Liver (tissue), 8 donors: ENCODE measurements at regions not wholly inside any gene's neighbourhood (a gene's known extent, or its start where the extent isn't known, plus 50 kb on each side); places are given as distances from the start of the nearest gene placed in this dataset.

Experiments
- DNase-seq: peaks from one replicate; pipeline ENCODE4 v3.0.0-alpha.2; 2017; ENCODE audit warnings: low spot score
- H3K27ac ChIP-seq, 2 donors: one replicate each; pipeline ENCODE4 v1.7.0; 2013; ENCODE audit warnings: inconsistent platforms in 2 of 2, low read length in 2 of 2, control low read depth in 1 of 2, low read depth in 1 of 2, mild to moderate bottlenecking in 1 of 2
- H3K27me3 ChIP-seq, 4 donors: one replicate each; pipeline versions ENCODE4 v1.6.1 to v1.7.0; 2013; ENCODE audit warnings: low read length in 3 of 4, inconsistent platforms in 1 of 4, mild to moderate bottlenecking in 1 of 4, moderate library complexity in 1 of 4; ENCODE audit not compliant: control insufficient read depth in 4 of 4, insufficient read depth in 4 of 4
- H3K36me3 ChIP-seq, 4 donors: one replicate each; pipeline versions ENCODE4 v1.6.1 to v1.7.0; 2013; ENCODE audit warnings: low read length in 3 of 4, mild to moderate bottlenecking in 3 of 4, low read depth in 1 of 4, moderate library complexity in 1 of 4; ENCODE audit not compliant: control insufficient read depth in 4 of 4, insufficient read depth in 3 of 4
- H3K4me1 ChIP-seq, 4 donors: one replicate each; pipeline versions ENCODE4 v1.6.1 to v1.7.0; 2013; ENCODE audit warnings: low read length in 3 of 4, mild to moderate bottlenecking in 3 of 4, moderate library complexity in 1 of 4; ENCODE audit not compliant: control insufficient read depth in 4 of 4, insufficient read depth in 4 of 4
- H3K4me3 ChIP-seq, 3 donors: one replicate each; pipeline versions ENCODE4 v1.6.1 to v1.7.0; 2013; ENCODE audit warnings: low read length in 3 of 3, control low read depth in 1 of 3, low read depth in 1 of 3, mild to moderate bottlenecking in 1 of 3
- H3K9ac ChIP-seq, 2 donors: one replicate each; pipeline ENCODE4 v1.7.0; 2013; ENCODE audit warnings: low read length in 2 of 2, mild to moderate bottlenecking in 2 of 2, moderate library complexity in 2 of 2, control low read depth in 1 of 2, low read depth in 1 of 2
- H3K9me3 ChIP-seq, 4 donors: one replicate each; pipeline versions ENCODE4 v1.6.1 to v1.7.0; 2013; ENCODE audit warnings: low read length in 3 of 4; ENCODE audit not compliant: control insufficient read depth in 4 of 4
- ATF3 ChIP-seq: IDR thresholded peaks from 2 replicates; pipeline ENCODE4 v1.6.1; 2016; ENCODE audit warnings: antibody characterized with exemption
- CTCF ChIP-seq: fragments of 150-350 bp; IDR thresholded peaks from 2 replicates; pipeline ENCODE4 v1.5.1; 2017; ENCODE audit warnings: improper control_type of control experiment, low read depth, low read length; ENCODE audit not compliant: missing input control
- EGR1 ChIP-seq, 2 donors: IDR thresholded peaks; 2 replicates each; pipeline ENCODE4 v1.6.1; 2016 to 2018; ENCODE audit warnings: antibody characterized with exemption in 2 of 2, low read depth in 2 of 2
- FOXA1 ChIP-seq: IDR thresholded peaks from 2 replicates; pipeline ENCODE4 v1.6.1; 2016; ENCODE audit warnings: antibody characterized with exemption
- FOXA2 ChIP-seq: IDR thresholded peaks from 2 replicates; pipeline ENCODE4 v1.6.1; 2016; ENCODE audit warnings: antibody characterized with exemption
- GABPA ChIP-seq, 2 donors: IDR thresholded peaks in 1 of 2; conservative IDR thresholded peaks in 1 of 2; 2 replicates each; pipeline ENCODE4 v1.6.1; 2016; ENCODE audit warnings: antibody characterized with exemption in 2 of 2, mild to moderate bottlenecking in 1 of 2, moderate library complexity in 1 of 2
- HNF4A ChIP-seq, 2 donors: conservative IDR thresholded peaks; 2 replicates each; pipeline ENCODE4 v1.6.1; 2016; ENCODE audit warnings: antibody characterized with exemption in 2 of 2, mild to moderate bottlenecking in 2 of 2
- HNF4G ChIP-seq: IDR thresholded peaks from 2 replicates; pipeline ENCODE4 v1.6.1; 2016; ENCODE audit warnings: antibody characterized with exemption
- JUND ChIP-seq, 2 donors: IDR thresholded peaks; 2 replicates each; pipeline ENCODE4 v1.6.1; 2016; ENCODE audit warnings: antibody characterized with exemption in 2 of 2
- MAX ChIP-seq: IDR thresholded peaks from 2 replicates; pipeline ENCODE4 v1.6.1; 2016; ENCODE audit warnings: antibody characterized with exemption
- NR2F2 ChIP-seq: IDR thresholded peaks from 2 replicates; pipeline ENCODE4 v1.6.1; 2016; ENCODE audit warnings: antibody characterized with exemption
- RAD21 ChIP-seq, 2 donors: IDR thresholded peaks; 2 replicates each; pipeline ENCODE4 v1.6.1; 2016; ENCODE audit warnings: antibody characterized with exemption in 2 of 2, mild to moderate bottlenecking in 2 of 2
- REST ChIP-seq: IDR thresholded peaks from 2 replicates; pipeline ENCODE4 v1.6.1; 2016; ENCODE audit warnings: antibody characterized with exemption, mild to moderate bottlenecking
- RXRA ChIP-seq, 2 donors: IDR thresholded peaks; 2 replicates each; pipeline ENCODE4 v1.6.1; 2017 to 2018; ENCODE audit warnings: antibody characterized with exemption in 2 of 2, mild to moderate bottlenecking in 1 of 2
- SP1 ChIP-seq: IDR thresholded peaks from 2 replicates; pipeline ENCODE4 v1.6.1; 2018; ENCODE audit warnings: antibody characterized with exemption, mild to moderate bottlenecking
- TAF1 ChIP-seq: conservative IDR thresholded peaks from 2 replicates; pipeline ENCODE4 v1.6.1; 2016; ENCODE audit warnings: antibody characterized with exemption, mild to moderate bottlenecking
- YY1 ChIP-seq: IDR thresholded peaks from 2 replicates; pipeline ENCODE4 v1.6.1; 2016; ENCODE audit warnings: antibody characterized with exemption, mild to moderate bottlenecking
- ZBTB33 ChIP-seq: IDR thresholded peaks from 2 replicates; pipeline ENCODE4 v1.6.1; 2016; ENCODE audit warnings: antibody characterized with exemption
- WGBS: extraction: QIAGEN DNeasy Blood & Tissue Kit; methylation state at CpG from one replicate; pipeline ENCODE4 v1.1.7; 2013; 5-methylcytosine and 5-hydroxymethylcytosine counted together
- donor health status: healthy.
- donor health status: healthy.
- donor health status: healthy.
- donor health status: healthy.
- donor health status: healthy.

DNA sequence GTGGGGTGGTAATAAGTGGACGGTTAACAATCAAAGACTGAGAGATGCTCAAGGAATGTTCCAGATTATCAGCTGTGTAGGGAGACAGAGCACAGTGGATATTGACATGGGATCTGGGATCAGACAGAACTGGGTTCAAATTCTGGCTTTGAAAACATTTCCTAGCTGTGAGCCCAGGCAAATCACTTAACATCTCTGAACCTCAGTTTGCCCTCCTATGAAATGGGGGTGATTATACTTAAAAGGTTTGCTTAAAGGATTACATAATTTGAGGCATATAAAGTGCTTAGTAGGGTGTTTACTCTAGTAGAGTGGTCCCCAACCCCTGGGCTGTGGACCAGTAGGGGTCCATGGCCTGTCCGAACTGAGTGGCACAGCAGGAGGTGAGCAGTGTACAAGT lies 260.0 kb upstream of the CRY1 start (continued):
- TF ChIP-seq HNF4G (no peak), TAF1 (no peak), EGR1 (IDR thresholded peaks at IDR 0.05; ENCODE audit: low read depth in 2 of 2) (no peak)

DNA sequence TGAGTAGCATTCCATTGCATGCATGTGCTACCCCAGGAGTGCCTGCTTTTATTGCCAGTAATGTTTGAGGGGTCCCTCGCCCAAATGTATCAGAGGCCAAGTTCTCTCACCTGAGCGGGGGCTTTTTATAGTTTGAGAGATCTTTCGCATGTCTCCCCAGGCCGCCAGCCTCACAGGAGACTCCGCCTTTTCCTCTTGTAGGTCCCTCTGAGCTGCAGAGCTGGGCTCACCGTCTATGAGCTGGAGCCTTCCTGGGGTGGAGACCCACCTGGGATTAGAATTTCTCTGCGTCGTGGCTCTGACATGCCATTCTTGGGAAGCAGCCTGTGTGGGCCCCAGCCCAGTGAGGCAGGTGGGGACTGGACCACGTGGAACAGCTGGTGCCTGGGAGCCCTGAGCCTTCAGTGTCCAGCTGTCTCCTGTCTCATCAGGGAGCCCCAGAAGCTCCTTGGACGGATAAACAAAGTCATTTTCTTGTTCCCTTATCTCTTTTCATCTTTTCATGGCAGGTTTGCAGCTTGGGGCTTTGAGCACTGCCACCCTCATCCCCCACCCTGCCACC lies 261.7 kb upstream of the CRY1 start:
- Histone ChIP-seq H3K4me1 (no peaks in the 10 kb centered on the region), H3K4me3 (no peak overlapping the region), H3K27me3 (no peaks in the 10 kb centered on the region), H3K9ac (no peak overlapping the region), H3K27ac (no peak overlapping the region), H3K9me3 (no peaks in the 10 kb centered on the region), H3K36me3 (no peaks in the 10 kb centered on the region)
- DNase-seq = no peak
- TF ChIP-seq TAF1 (no peak), EGR1 (IDR thresholded peaks at IDR 0.05; ENCODE audit: low read depth in 2 of 2) (no peak), JUND (IDR thresholded peaks at IDR 0.05) (no peak), HNF4G (no peak), HNF4A (conservative IDR thresholded peaks at IDR 0.05) (no peak), RAD21 (IDR thresholded peaks at IDR 0.05) (no peak), REST (no peak), ZBTB33 (no peak), YY1 (no peak), FOXA1 (no peak), SP1 (no peak), GABPA (IDR thresholded peaks at IDR 0.05 in 1 of 2, conservative IDR thresholded peaks at IDR 0.05 in 1 of 2) (no peak), MAX (no peak), FOXA2 (no peak), CTCF (no peak), RXRA (IDR thresholded peaks at IDR 0.05) (no peak), ATF3 (no peak), NR2F2 (no peak)
- 79% methylated on average over 10 of the region's 10 CpGs for WGBS
